PC-3 (cell line): ENCODE measurements at regions not wholly inside any gene's neighbourhood (a gene's known extent, or its start where the extent isn't known, plus 50 kb on each side); places are given as distances from the start of the nearest gene placed in this dataset.

Source experiments
- ATAC-seq: fragments of 200-7000 bp; cut with Tn5 transposase; 2 replicates; pipeline ENCODE4 v1.9.1; 2020; ENCODE audit warnings: mild to moderate bottlenecking, moderate library complexity
- BruUV-seq: library from RNA; stranded (reverse); fragments of 400-500 nt; replicated peaks from 2 replicates; lab custom pipeline; 2021; lab: Mats Ljungman, UMichigan
- CTCF ChIA-PET: fragments of 300-600 bp; sonication (Branson Sonifier 250); formaldehyde crosslinking; loops from one replicate; lab custom pipeline; 2022; ENCODE audit warnings: antibody characterized with exemption; lab: Charles Lee
- POLR2A ChIA-PET: fragments of 300-600 bp; sonication (Branson Sonifier 250); formaldehyde crosslinking; loops from one replicate; lab custom pipeline; 2022; ENCODE audit warnings: antibody characterized with exemption; ENCODE audit not compliant: unreplicated experiment; lab: Charles Lee
- DNase-seq: peaks from one replicate; pipeline ENCODE4 v3.0.0-alpha.2; 2015
- H2AFZ ChIP-seq: fragments of 300-600 bp; sonication (generic); 2 replicates; pipeline ENCODE4 v1.6.0; 2016; ENCODE audit warnings: antibody characterized with exemption, low read length
- H3F3A ChIP-seq: fragments of 300-600 bp; sonication (generic); one replicate; pipeline ENCODE4 v1.6.0; 2017; ENCODE audit warnings: antibody characterized with exemption, low read length, control low read depth, mild to moderate bottlenecking; ENCODE audit not compliant: unreplicated experiment
- H3K27ac ChIP-seq: fragments of 300-600 bp; sonication (generic); 2 replicates; pipeline ENCODE4 v1.5.1; 2016; ENCODE audit warnings: mild to moderate bottlenecking, low read length
- H3K27me3 ChIP-seq: fragments of 300-600 bp; sonication (generic); 2 replicates; pipeline ENCODE4 v1.6.1; 2016; ENCODE audit warnings: low read length, mixed read lengths
- H3K36me3 ChIP-seq: fragments of 300-600 bp; sonication (generic); 2 replicates; pipeline ENCODE4 v1.6.1; 2016; ENCODE audit warnings: low read depth, mixed run types, low read length, mixed read lengths
- H3K4me1 ChIP-seq: fragments of 300-600 bp; sonication (generic); 2 replicates; pipeline ENCODE4 v1.5.1; 2016; ENCODE audit warnings: low read length; ENCODE audit not compliant: insufficient read depth
- H3K4me2 ChIP-seq: fragments of 300-600 bp; sonication (generic); 2 replicates; pipeline ENCODE4 v1.6.0; 2016; ENCODE audit warnings: low read length
- H3K4me3 ChIP-seq: fragments of 300-600 bp; sonication (generic); 2 replicates; pipeline ENCODE4 v1.5.1; 2016; ENCODE audit warnings: mild to moderate bottlenecking, low read length, mixed read lengths
- H3K79me2 ChIP-seq: fragments of 300-600 bp; sonication (generic); 2 replicates; pipeline ENCODE4 v1.6.1; 2017; ENCODE audit warnings: low read length, mixed read lengths
- H3K9ac ChIP-seq: fragments of 300-600 bp; sonication (generic); 2 replicates; pipeline ENCODE4 v1.6.0; 2016; ENCODE audit warnings: mild to moderate bottlenecking, low read length
- H3K9me2 ChIP-seq: fragments of 300-600 bp; sonication (generic); replicated peaks from 2 replicates; pipeline ENCODE4 v1.6.1; 2016; ENCODE audit warnings: mixed run types, low read length, mixed read lengths
- H3K9me3 ChIP-seq: fragments of 300-600 bp; sonication (generic); 2 replicates; pipeline ENCODE4 v1.6.1; 2016; ENCODE audit warnings: low read length, mixed read lengths
- H4K20me1 ChIP-seq: fragments of 300-600 bp; sonication (generic); 2 replicates; pipeline ENCODE4 v1.6.1; 2016; ENCODE audit warnings: low read length, mixed read lengths
- EZH2 ChIP-seq: fragments of 300-600 bp; sonication (generic); IDR thresholded peaks from one replicate; pipeline ENCODE4 v1.6.1; 2017; ENCODE audit warnings: antibody characterized with exemption, mild to moderate bottlenecking, low read length; ENCODE audit not compliant: unreplicated experiment
- EZH2phosphoT487 ChIP-seq: fragments of 300-600 bp; sonication (generic); IDR thresholded peaks from 2 replicates; pipeline ENCODE4 v1.6.1; 2018; ENCODE audit warnings: mild to moderate bottlenecking, antibody characterized with exemption, low read length, borderline replicate concordance
- intact Hi-C: fragments of 100-400 bp; cut with micrococcal nuclease; formaldehyde crosslinking; loops from 2 replicates; pipeline ENCODE4 v1.9.0; 2023
- TF ChIP-seq, protein P1 (sequence below): fragments of 300-600 bp; sonication (generic); conservative IDR thresholded peaks from 2 replicates; pipeline ENCODE4 v1.5.1; 2017; ENCODE audit warnings: antibody characterized with exemption, low read depth, mild to moderate bottlenecking, low read length

DNA sequence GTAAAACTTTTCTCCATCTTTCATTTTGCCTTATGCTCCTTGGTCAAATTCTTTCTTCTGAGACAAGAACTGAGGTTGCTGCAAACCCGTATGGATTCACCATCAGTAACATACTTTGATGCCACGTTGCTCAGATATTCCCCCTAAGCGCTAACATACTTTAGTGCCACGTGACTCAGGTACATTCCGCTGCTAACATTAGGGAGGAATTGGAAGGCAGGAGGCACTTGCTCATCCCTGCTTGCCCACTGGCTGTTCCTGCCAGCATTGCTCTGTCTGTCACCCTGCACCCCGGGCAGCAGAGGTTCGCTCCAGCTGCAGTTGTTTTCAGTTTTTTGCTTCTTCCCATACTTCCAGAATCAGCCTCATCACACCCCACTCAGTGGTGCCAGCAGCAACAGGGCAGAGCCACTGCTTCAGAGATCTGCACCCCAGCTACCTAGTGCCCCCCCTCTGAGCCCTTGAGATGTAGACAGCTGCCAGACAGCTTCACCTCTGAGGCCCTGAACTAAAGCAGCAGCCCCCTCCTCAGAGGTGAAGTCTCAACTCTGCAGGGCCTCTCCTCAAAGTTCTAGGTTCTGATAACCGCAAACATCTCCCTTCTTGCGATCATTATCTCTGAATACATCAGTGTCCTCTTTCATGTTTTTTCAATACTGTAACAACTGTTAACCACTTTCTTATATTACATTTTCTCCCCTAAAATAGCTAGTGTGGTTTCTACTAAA, 228.0 kb upstream of the KIF2A start:
- intact Hi-C loops: no loop called here
- ChIA-PET POLR2A (no interaction called here), CTCF (no interaction called here)
- H3K9me3 ChIP-seq: no peaks in the 10 kb centered on the region
- TF ChIP-seq, protein P1, sequence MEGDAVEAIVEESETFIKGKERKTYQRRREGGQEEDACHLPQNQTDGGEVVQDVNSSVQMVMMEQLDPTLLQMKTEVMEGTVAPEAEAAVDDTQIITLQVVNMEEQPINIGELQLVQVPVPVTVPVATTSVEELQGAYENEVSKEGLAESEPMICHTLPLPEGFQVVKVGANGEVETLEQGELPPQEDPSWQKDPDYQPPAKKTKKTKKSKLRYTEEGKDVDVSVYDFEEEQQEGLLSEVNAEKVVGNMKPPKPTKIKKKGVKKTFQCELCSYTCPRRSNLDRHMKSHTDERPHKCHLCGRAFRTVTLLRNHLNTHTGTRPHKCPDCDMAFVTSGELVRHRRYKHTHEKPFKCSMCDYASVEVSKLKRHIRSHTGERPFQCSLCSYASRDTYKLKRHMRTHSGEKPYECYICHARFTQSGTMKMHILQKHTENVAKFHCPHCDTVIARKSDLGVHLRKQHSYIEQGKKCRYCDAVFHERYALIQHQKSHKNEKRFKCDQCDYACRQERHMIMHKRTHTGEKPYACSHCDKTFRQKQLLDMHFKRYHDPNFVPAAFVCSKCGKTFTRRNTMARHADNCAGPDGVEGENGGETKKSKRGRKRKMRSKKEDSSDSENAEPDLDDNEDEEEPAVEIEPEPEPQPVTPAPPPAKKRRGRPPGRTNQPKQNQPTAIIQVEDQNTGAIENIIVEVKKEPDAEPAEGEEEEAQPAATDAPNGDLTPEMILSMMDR: no peak
- TF ChIP-seq EZH2phosphoT487: no peak
- TF ChIP-seq EZH2: no peak
- H4K20me1 ChIP-seq: no peaks in the 10 kb centered on the region
- H3K79me2 ChIP-seq: no peaks in the 10 kb centered on the region
- no peaks in the 10 kb centered on the region for H3K27me3 ChIP-seq
- H2AFZ ChIP-seq: no peak overlapping the region
- ATAC-seq: no peak
- H3K4me3 ChIP-seq: no peak overlapping the region
- H3K9me2 ChIP-seq: no peaks in the 10 kb centered on the region
- H3F3A ChIP-seq: peaks cover 4% of the 10 kb centered on the region
- H3K36me3 ChIP-seq: no peaks in the 10 kb centered on the region
- no peak overlapping the region for H3K4me2 ChIP-seq
- no peak overlapping the region for H3K9ac ChIP-seq
- DNase-seq: no peak
- no peak overlapping the region for H3K27ac ChIP-seq
- no TSS peak for BruUV-seq
- H3K4me1 ChIP-seq: peaks cover 15% of the 10 kb centered on the region

DNA sequence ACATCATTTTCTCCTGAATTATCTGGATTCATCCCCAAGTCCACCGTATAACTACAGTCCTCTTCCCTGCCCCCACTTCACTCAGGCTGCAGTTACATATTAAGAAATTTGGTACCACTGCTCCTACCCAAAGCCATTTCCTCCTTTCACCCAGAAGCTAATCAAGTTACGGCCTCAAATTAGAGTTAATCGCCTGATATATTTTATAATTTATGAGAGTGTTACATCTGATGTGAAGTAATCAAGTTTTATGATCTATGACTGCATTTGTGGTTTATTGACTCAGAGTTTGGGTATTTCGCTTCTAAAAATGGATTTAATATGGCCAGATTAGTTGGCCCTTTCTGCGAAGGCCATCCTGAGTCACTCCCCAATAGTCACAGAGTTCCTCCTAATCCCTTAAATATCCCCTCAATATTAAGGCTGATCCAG, 223.6 kb upstream of the KIF2A start:
- intact Hi-C loops: no loop called here
- Histone ChIP-seq H3K9ac (peak overlapping the region; percentile 49; the same call in 1 of the 2 replicates), H3K79me2 (no peaks in the 10 kb centered on the region), H3K4me3 (no peak overlapping the region), H3K27me3 (no peaks in the 10 kb centered on the region), H3K4me1 (peaks cover 29% of the 10 kb centered on the region), H2AFZ (no peak overlapping the region), H4K20me1 (no peaks in the 10 kb centered on the region), H3F3A (peaks cover 4% of the 10 kb centered on the region), H3K9me3 (no peaks in the 10 kb centered on the region), H3K9me2 (no peaks in the 10 kb centered on the region), H3K4me2 (peak overlapping the region; percentile 75), H3K36me3 (no peaks in the 10 kb centered on the region), H3K27ac (peak overlapping the region; percentile 90)
- POLR2A ChIA-PET: no interaction called here
- ATAC-seq (peak; percentile 81), DNase-seq (peak; percentile 85)
- TF ChIP-seq, protein P1: no peak
- no peak for TF ChIP-seq EZH2phosphoT487
- TF ChIP-seq EZH2: no peak
- CTCF ChIA-PET: no interaction called here
- no TSS peak for BruUV-seq

DNA sequence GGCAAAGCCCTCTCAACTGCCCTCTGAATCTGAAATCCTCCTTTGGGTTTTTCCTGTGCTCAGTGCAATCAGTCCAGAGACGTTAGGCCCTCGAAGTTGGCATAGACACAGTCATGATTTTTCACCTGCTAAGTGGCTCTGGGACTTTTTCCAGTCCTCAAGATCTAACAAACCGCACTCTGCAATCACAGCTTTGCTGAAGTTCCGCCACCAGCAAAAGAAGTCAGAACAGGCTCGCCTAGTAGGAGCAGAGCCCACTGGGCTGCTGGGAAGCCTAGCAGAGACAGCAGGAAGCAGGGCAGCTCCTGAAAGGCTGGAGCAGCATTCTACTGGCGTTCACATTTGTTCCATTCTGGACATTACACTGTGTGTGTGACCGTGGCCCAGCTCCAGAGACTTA, 222.8 kb upstream of the KIF2A start:
- POLR2A ChIA-PET: no interaction called here
- H3K4me2 ChIP-seq: peak overlapping the region; percentile 71

More for the DNA sequence above, 222.8 kb upstream of the KIF2A start:
- Histone ChIP-seq H3K9me2 (no peaks in the 10 kb centered on the region), H3K4me3 (no peak overlapping the region), H3K79me2 (no peaks in the 10 kb centered on the region), H3K9me3 (no peaks in the 10 kb centered on the region), H4K20me1 (no peaks in the 10 kb centered on the region), H3K27ac (peak overlapping the region; percentile 90), H3K9ac (peak overlapping the region; percentile 55; the same call in 1 of the 2 replicates), H2AFZ (no peak overlapping the region), H3K4me1 (peaks cover 29% of the 10 kb centered on the region), H3K27me3 (no peaks in the 10 kb centered on the region), H3K36me3 (no peaks in the 10 kb centered on the region), H3F3A (peaks cover 4% of the 10 kb centered on the region)
- ATAC-seq: no peak
- CTCF ChIA-PET: no interaction called here
- intact Hi-C loops: no loop called here
- BruUV-seq: no TSS peak
- DNase-seq: no peak
- TF ChIP-seq, protein P1: no peak
- no peak for TF ChIP-seq EZH2
- TF ChIP-seq EZH2phosphoT487: no peak
